Erythroblast (primary cell): ENCODE measurements at regions not wholly inside any gene's neighbourhood (a gene's known extent, or its start where the extent isn't known, plus 50 kb on each side); places are given as distances from the start of the nearest gene placed in this dataset.

ENCODE experiments used
- DNase-seq, 2 experiments: peaks; one replicate each; lab custom pipeline; 2025; lab: John Stamatoyannopoulos, UW
- GATA1 ChIP-seq: IDR thresholded peaks from 2 replicates; pipeline ENCODE4 v1.6.1; 2011; ENCODE audit warnings: low read depth, mild to moderate bottlenecking, control low read depth, low read length, moderate library complexity
- POLR2A ChIP-seq: IDR thresholded peaks from 2 replicates; pipeline ENCODE4 v1.6.1; 2011; ENCODE audit warnings: mild to moderate bottlenecking, low read length

GRCh38 chr14:43052897-43053296, 1446.2 kb downstream of the LRFN5 start:
- no peak for DNase-seq
- TF ChIP-seq POLR2A = no peak
- TF ChIP-seq GATA1 = no peak

- TF ChIP-seq POLR2A = no peak
- TF ChIP-seq GATA1 = no peak
- no peak for DNase-seq
Measured at GRCh38 chr14:43043850-43044249, 1437.2 kb downstream of the LRFN5 start.

GRCh38 chr14:43042408-43042807, 1435.7 kb downstream of the LRFN5 start:
- TF ChIP-seq GATA1 = no peak
- no peak for DNase-seq

GRCh38 chr14:43041976-43042375, 1435.3 kb downstream of the LRFN5 start:
- TF ChIP-seq POLR2A (no peak), GATA1 (no peak)
- DNase-seq = no peak

- no peak for DNase-seq
Measured at GRCh38 chr14:43041207-43041606, 1434.5 kb downstream of the LRFN5 start.

GRCh38 chr14:43039881-43040280, 1433.2 kb downstream of the LRFN5 start:
- DNase-seq = no peak
- TF ChIP-seq POLR2A = no peak
- TF ChIP-seq GATA1 = no peak

More at GRCh38 chr14:43041207-43041606, 1434.5 kb downstream of the LRFN5 start:
- TF ChIP-seq POLR2A (no peak), GATA1 (no peak)

GRCh38 chr14:43031598-43031997, 1424.9 kb downstream of the LRFN5 start:
- DNase-seq = no peak

GRCh38 chr14:43022094-43022800, 1415.6 kb downstream of the LRFN5 start:
- no peak for DNase-seq
- no peak for TF ChIP-seq GATA1
- no peak for TF ChIP-seq POLR2A

More at GRCh38 chr14:43031598-43031997, 1424.9 kb downstream of the LRFN5 start:
- TF ChIP-seq POLR2A = no peak
- TF ChIP-seq GATA1 = no peak

- no peak for TF ChIP-seq GATA1
- TF ChIP-seq POLR2A = no peak
- DNase-seq = no peak
Measured at GRCh38 chr14:43019826-43020225, 1413.2 kb downstream of the LRFN5 start.

- no peak for TF ChIP-seq POLR2A
- TF ChIP-seq GATA1 = no peak
- DNase-seq = no peak
Measured at GRCh38 chr14:43014338-43014737, 1407.7 kb downstream of the LRFN5 start.

GRCh38 chr14:43012817-43013216, 1406.1 kb downstream of the LRFN5 start:
- TF ChIP-seq GATA1 (no peak), POLR2A (no peak)
- no peak for DNase-seq

- DNase-seq = no peak
- no peak for TF ChIP-seq GATA1
- TF ChIP-seq POLR2A = no peak
Measured at GRCh38 chr14:43005807-43006206, 1399.1 kb downstream of the LRFN5 start.

- no peak for DNase-seq
- no peak for TF ChIP-seq GATA1
- no peak for TF ChIP-seq POLR2A
Measured at GRCh38 chr14:43003845-43004244, 1397.2 kb downstream of the LRFN5 start.

- no peak for TF ChIP-seq POLR2A
- no peak for TF ChIP-seq GATA1
- no peak for DNase-seq
Measured at GRCh38 chr14:43001731-43002130, 1395.1 kb downstream of the LRFN5 start.

- DNase-seq = no peak
- TF ChIP-seq POLR2A (no peak), GATA1 (no peak)
Measured at GRCh38 chr14:42994051-42994736, 1387.5 kb downstream of the LRFN5 start.
